ENCODE measurements at regions not wholly inside any gene's neighbourhood (a gene's known extent, or its start where the extent isn't known, plus 50 kb on each side); places are given as distances from the start of the nearest gene placed in this dataset.

- 6 to 34% methylated on average over 1 of the region's 1 CpG for WGBS, 2 donors
- TF ChIP-seq POLR2A (IDR thresholded peaks at IDR 0.05) (no peak), CTCF (IDR thresholded peaks at IDR 0.05) (no peak)
- H3K27me3 ChIP-seq, result no peaks in the 10 kb centered on the region
- H3K9me3 ChIP-seq, result no peaks in the 10 kb centered on the region
- H3K36me3 ChIP-seq, result no peaks in the 10 kb centered on the region
- DNase-seq, result no peak
- no peak overlapping the region for H3K4me3 ChIP-seq
- H3K4me1 ChIP-seq, result no peaks in the 10 kb centered on the region
- no peak overlapping the region for H3K27ac ChIP-seq
- intact Hi-C loops (cut with DNase I), result no loop called here
These were observed 269.3 kb upstream of the ANO3 start for GRCh38 chr11:26062660-26063059.

GRCh38 chr11:26063915-26064314 lies 268.0 kb upstream of the ANO3 start:
- Histone ChIP-seq H3K36me3 (no peaks in the 10 kb centered on the region), H3K27me3 (no peaks in the 10 kb centered on the region), H3K4me3 (no peak overlapping the region), H3K4me1 (no peaks in the 10 kb centered on the region), H3K27ac (no peak overlapping the region), H3K9me3 (no peaks in the 10 kb centered on the region)
- no peak for TF ChIP-seq POLR2A (IDR thresholded peaks at IDR 0.05)
- no peak for TF ChIP-seq CTCF (IDR thresholded peaks at IDR 0.05)
- no peak for DNase-seq
- intact Hi-C loops (cut with DNase I), result no loop called here

- no peak for DNase-seq
- TF ChIP-seq POLR2A (IDR thresholded peaks at IDR 0.05), result no peak
- TF ChIP-seq CTCF (IDR thresholded peaks at IDR 0.05), result no peak
- Histone ChIP-seq H3K4me1 (no peaks in the 10 kb centered on the region), H3K27me3 (no peaks in the 10 kb centered on the region), H3K4me3 (no peak overlapping the region), H3K27ac (no peak overlapping the region), H3K9me3 (no peaks in the 10 kb centered on the region), H3K36me3 (no peaks in the 10 kb centered on the region)
- intact Hi-C loops (cut with DNase I), result no loop called here
- WGBS, 2 donors, result 41 to 50% methylated on average over 1 of the region's 1 CpG
These were observed 266.0 kb upstream of the ANO3 start for GRCh38 chr11:26065944-26066343.

GRCh38 chr11:26070714-26071380 lies 261.1 kb upstream of the ANO3 start:
- Histone ChIP-seq H3K9me3 (no peaks in the 10 kb centered on the region), H3K4me3 (no peak overlapping the region), H3K27ac (no peak overlapping the region), H3K36me3 (no peaks in the 10 kb centered on the region), H3K27me3 (no peaks in the 10 kb centered on the region), H3K4me1 (no peaks in the 10 kb centered on the region)
- DNase-seq, result no peak
- intact Hi-C loops (cut with DNase I), result no loop called here
- WGBS, 2 donors, result 45 to 54% methylated on average over 8 of the region's 8 CpGs
- TF ChIP-seq POLR2A (IDR thresholded peaks at IDR 0.05) (no peak), CTCF (IDR thresholded peaks at IDR 0.05) (no peak)

GRCh38 chr11:26072614-26073153 lies 259.2 kb upstream of the ANO3 start:
- Histone ChIP-seq H3K27me3 (no peaks in the 10 kb centered on the region), H3K9me3 (no peaks in the 10 kb centered on the region), H3K36me3 (no peaks in the 10 kb centered on the region), H3K4me1 (no peaks in the 10 kb centered on the region), H3K4me3 (no peak overlapping the region), H3K27ac (no peak overlapping the region)
- intact Hi-C loops (cut with DNase I), result no loop called here
- DNase-seq, result no peak
- 46 to 51% methylated on average over 3 of the region's 3 CpGs for WGBS, 2 donors
- TF ChIP-seq POLR2A (IDR thresholded peaks at IDR 0.05), result no peak
- no peak for TF ChIP-seq CTCF (IDR thresholded peaks at IDR 0.05)
